ENCODE measurements at regions not wholly inside any gene's neighbourhood (a gene's known extent, or its start where the extent isn't known, plus 50 kb on each side); places are given as distances from the start of the nearest gene placed in this dataset.
"Not testable (repeated sequence)": the region's sequence is repeated elsewhere in the genome, so short reads cannot be mapped to it uniquely, and the experiment has no call there.

DNA sequence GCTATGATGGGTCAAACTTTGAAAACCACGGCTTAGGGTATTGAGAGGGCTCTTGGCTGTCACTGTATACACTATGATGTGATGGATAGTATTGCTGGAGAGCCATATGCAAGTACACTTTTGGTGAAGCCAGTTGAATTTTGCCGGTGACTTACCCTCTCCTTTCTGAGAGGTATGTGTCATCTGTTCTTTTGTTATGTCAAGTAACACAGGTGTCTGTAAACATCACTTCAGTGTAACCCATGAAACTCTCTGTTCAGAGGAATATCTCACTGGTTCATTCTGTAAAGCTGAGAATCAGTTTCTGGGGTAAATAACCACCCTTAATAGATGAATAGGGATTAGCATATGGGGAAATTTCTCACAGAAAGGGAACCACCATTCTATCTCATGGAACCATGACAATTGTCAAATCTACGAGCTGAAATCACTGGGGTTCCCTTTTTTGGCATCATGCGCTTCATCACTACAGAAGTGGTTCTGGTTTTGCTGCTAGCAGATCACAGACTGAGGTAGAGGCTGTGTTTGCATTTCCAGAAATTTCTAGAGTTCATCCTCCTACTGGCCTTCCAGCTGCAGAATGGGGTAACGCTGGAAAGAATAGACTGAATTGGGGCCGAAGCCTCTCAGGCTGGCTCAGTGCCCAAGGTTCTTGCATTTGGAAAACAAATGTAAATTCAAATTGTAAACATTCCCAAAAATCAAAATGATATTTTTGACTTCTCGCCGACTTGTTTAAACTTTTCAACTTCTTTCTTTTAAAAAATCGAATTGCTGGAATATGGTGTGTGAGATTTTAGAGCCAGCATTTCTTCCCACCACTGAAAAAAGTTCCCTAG is 83.3 kb upstream of the CREB5 start:
- DNase-seq (ENCODE audit: low read depth) = no peak

DNA sequence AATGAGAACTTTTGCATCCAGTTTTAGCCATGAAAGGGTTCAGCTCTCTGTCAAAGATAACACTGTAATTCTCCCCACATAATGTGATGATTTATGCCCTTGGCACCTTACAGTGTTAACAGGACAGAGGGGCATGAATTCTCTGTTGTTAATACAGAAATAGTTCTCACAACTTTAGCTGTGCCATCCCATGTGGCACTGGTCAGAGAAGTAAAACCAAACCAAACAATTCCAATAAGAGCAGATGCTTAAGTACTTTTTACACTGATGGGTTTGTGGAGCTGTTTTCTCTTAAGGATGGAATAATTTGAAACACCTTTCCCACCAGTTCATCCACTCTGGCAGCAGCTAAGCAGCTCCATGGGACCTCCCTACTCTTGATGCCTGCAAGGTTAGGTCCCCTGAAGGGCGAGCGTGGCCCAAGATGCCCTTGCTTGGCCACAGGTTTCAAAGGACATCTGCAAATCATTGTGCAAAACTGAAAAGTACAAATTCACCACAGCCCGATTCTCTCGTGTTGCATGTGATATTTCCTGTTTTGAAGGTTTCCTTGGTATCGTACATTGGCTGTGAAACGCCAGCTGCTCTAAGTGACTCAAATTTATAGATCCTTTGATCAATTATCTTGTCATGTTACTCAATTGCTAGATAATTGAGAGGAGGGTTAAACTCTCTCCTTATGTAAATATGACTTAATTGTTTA is 82.5 kb upstream of the CREB5 start:
- DNase-seq (ENCODE audit: low read depth) = no peak

DNA sequence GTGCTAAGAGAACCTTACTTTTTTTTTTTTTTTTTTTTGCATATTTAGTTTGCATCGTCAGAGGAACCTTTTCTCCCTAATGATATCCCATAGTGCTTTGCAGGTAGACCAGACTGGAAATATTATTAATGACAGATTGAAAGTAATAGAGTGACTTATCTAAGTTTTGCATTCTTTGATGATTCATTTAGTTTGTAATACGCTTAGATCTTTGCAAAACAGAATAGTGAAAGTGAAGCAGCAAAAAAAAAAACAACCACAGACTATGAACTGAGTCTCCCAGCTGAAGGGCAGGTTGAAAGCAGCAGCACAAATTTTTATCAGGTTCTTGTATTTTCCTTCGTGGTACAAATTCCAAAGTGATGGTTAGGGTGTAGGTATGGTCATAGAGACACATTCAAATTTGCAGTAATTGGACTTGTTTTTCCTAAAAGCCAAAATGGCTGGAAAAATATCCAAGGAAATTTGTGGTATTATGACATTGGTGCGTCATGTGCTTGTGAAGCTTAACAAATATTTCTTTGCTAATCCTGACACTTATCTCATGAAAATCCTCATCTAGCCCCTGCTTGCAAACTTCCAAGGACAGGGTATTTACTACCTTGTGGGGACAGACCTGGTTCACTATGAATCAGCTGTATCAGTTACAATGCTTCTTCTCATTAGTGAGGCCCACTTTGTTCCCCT is 81.8 kb upstream of the CREB5 start:
- DNase-seq (ENCODE audit: low read depth) = no peak

DNA sequence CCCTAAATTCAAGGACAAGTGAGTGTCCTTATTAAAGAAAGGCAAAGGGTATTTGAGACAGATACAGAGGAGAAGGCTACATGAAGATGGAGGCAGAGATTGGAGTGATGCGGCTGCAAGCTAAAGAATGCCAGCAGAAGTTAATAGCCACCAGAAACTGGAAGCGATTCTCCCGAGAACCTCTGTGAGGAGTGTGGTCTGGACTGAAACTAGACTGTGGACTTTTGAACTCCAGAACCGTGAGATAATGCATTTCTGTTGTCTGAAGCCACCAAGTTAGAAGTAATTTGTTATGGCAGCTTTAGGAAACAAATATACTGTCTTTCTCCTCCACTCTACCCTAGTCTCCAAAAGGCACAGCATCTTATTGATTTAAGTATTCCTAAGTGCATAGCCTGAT is 80.3 kb upstream of the CREB5 start:
- DNase-seq (ENCODE audit: low read depth) = no peak

GRCh38 chr7:28333548-28333947 is 78.8 kb upstream of the CREB5 start:
- DNase-seq (ENCODE audit: low read depth) = not testable (repeated sequence)

DNA sequence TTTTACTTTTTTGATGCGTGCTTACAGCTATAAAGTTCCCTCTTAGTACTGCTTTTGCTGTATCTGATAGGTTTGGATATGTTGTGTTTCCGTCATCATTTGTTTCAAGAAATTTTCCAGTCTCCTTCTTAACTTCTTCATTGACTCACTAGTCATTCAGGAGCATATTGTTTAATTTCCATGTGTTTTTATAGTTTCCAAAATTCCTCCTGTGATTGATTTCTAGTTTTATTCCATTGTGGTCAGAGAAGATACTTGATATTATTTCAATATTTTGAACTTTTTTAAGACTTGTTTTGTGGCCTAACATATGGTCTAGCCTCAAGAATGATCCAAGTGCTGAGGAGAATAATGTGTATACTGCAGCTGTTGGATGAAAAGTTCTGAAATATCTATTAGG is 75.5 kb upstream of the CREB5 start:
- DNase-seq (ENCODE audit: low read depth) = no peak

- no peak for DNase-seq (ENCODE audit: low read depth)
Observed at GRCh38 chr7:28338041-28338440, 74.3 kb upstream of the CREB5 start.

DNA sequence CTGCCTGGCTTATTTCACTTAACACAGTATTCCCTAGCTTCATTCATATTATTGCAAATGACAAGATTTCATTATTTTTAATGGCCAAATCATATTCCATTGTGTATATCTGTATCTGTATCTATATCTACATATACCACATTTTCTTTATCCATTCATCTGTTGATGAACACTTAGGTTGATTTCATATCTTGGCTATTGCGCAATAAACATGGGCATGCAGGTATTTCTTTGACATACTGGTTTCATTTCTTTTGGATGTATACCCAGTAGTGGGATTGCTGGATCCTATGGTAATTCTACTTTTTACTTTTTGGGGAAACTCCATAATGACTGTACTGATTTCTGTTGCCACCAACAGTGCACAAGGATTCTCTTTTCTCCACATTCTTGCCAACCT is 68.9 kb upstream of the CREB5 start:
- DNase-seq (ENCODE audit: low read depth) = no peak

DNA sequence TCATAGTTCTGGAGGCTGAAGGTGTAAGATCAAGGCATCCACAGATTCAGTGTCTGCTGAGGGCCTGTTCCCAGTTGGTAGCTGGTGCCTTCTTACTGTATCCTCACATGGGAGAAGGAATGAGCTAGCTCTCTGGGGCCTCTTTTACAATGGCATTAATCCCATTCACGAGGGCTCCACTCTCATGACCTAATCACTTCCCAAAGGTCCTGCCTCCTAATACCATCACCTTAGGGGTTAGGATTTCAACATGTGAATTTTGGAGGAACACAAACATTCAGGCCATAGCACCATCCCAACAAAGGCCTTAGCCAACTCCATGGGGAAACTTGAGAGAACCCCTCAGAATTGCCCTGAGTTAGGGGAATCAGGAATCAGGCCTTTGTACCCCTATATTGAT is 66.1 kb upstream of the CREB5 start:
- DNase-seq (ENCODE audit: low read depth) = no peak

DNA sequence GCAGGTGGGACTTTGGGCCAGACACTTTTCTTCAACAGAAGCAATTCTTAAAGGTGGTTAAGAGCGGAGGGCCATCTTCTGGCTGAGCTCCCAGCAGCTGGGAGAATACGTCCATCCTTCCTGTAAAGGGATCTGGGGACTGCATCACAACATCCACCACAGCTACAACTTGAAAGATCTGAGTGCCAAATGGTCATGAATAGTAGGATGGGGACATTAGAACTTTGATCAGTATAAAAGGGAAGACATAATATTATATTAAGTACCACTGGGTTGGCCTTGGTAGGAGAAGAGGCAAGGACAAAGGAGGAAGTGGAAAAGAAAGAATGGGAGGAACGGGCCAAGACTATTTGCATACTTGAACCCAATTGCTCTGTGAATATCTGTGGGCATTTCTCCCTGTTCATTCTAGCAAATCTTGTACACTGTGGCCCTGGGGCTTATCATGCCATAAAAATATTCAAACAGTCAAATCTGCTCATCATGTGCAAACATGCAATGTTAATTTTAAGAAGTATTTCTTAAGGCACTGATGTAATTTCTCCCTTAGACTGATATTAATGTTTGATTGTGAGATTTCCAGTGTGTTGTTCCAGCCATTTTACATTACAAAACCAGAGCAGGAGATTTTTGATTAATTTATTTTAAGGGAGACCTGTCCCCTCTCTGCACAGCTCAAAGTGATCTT is 65.5 kb upstream of the CREB5 start:
- no peak for DNase-seq (ENCODE audit: low read depth)

- peak; percentile 9 for DNase-seq (ENCODE audit: low read depth)
Observed at GRCh38 chr7:28347475-28348318, 64.6 kb upstream of the CREB5 start.

- DNase-seq (ENCODE audit: low read depth) = no peak
Observed at GRCh38 chr7:28348636-28349035, 63.7 kb upstream of the CREB5 start.

- no peak for DNase-seq (ENCODE audit: low read depth)
Observed at GRCh38 chr7:28349637-28350036, 62.7 kb upstream of the CREB5 start.

- no peak for DNase-seq (ENCODE audit: low read depth)
Observed at GRCh38 chr7:28350662-28351061, 61.7 kb upstream of the CREB5 start.

GRCh38 chr7:28351450-28351849 is 60.9 kb upstream of the CREB5 start:
- DNase-seq (ENCODE audit: low read depth) = no peak

DNA sequence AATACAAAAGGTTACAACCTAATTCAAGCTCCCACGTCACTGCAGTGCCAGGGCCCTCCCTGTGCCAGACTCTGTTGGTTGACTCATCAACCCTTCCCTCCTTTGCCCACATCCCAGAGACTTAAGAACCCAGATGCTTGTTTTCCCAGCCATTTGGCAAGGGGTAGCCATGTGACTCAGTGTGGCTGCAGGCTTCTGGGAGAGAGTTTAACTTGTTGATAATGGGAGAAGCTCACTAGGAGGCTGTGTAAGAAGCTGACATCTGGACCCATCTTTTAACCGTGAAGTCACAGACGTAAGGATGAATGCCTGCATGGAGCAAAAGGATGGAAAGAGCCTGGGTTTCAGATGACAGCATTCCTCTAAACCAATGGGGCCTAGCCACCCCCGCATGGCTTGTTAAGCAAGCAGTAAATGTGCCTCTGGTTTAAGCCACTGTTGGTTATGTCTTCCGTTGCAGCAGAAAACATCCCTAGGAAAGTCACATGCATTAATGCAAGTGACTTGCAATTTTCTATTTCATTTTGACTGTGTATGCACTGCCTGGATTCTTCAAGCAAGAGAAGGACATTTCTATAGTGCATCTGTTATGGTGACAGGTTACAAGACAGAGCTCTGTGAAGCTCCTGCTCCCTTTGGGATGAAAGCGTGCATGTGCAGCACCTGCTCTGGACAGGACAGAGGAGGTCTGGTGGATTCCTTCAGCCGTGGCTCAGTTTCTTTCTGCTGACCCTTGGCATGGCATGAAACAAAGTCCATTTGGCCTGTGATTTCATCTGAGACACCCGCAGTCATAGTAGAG is 57.5 kb upstream of the CREB5 start:
- peak; percentile 74 for DNase-seq (ENCODE audit: low read depth)

DNA sequence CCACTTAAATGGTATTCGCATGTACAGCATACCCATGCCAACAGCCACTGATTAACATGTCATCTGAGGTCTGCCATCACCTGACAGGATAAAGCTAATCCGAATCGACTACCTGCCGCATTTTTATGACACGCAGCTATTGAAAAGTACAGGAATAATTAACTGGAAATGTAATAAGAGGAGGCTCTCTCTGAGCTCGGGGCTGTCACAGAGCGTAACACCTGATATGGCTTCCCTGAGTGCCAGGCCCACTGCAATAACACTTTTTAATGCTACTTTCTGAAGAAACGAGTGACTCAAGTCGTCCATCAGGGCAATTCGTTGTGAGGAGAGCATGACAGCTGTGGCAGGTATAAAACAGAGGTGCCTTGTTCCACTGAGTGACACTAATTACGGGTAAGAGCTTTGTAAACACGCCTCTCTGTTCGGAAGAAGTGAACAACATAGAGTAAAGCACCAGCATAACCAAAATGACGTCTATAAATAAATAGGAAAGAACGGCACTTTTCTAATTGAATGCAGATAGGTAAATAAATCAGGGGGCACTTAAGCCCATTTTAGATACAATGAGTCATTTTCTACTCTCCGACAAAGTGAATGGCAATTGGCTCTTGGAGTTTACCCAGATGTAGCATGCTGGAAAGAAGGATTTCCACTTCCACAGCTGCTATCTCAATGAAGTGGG is 56.5 kb upstream of the CREB5 start:
- DNase-seq (ENCODE audit: low read depth) = no peak

DNA sequence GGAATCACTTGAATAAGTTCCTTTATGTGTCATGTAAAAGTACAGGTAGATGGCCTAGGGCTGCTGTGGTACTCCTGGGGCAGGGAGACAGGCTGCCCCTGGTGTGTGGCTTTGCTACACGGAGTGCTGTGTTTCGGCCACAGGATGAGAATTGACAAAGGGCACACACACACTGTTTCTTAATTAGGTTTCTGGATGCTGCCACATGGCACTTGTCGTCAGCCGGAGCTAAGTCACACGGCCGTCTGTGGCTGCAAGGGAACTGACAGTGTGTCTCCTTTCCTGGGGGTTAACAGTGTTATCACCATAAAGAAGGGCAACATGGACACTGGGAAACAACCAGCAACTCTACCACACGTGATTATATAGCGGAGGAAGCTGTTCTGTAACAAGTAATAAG is 55.7 kb upstream of the CREB5 start:
- DNase-seq (ENCODE audit: low read depth) = no peak

- DNase-seq (ENCODE audit: low read depth) = peak; percentile 98
Observed at GRCh38 chr7:28358423-28358868, 53.9 kb upstream of the CREB5 start.

DNA sequence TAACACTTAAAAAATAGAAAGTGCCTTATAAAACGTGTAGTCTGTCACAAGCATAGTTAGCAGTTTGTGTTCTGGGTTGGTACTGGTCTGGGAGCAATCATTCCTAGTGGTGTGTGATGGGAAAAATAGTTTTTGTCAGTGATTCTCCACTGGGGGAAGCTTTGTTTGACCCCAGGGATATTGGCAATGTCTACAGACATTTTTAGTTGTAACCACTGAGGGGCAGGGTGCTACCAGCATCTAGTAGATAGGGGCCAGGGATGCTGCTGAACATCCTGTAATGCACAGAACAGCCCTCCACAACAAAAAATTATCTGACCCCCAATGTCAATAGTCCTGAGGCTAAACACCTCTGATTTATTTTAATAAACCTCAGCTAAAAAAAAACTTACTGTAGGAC is 51.6 kb upstream of the CREB5 start:
- no peak for DNase-seq (ENCODE audit: low read depth)
